Fibroblast of skin of back (primary cell): ENCODE measurements at regions not wholly inside any gene's neighbourhood (a gene's known extent, or its start where the extent isn't known, plus 50 kb on each side); places are given as distances from the start of the nearest gene placed in this dataset.
A peak's percentile ranks its signal among the peaks of the same experiment; 100 is the strongest.
"Not testable (repeated sequence)": the region's sequence is repeated elsewhere in the genome, so short reads cannot be mapped to it uniquely, and the experiment has no call there.

ENCODE experiments used
- DNase-seq: peaks from one replicate; pipeline ENCODE4 v3.0.0-alpha.2; 2013

DNA sequence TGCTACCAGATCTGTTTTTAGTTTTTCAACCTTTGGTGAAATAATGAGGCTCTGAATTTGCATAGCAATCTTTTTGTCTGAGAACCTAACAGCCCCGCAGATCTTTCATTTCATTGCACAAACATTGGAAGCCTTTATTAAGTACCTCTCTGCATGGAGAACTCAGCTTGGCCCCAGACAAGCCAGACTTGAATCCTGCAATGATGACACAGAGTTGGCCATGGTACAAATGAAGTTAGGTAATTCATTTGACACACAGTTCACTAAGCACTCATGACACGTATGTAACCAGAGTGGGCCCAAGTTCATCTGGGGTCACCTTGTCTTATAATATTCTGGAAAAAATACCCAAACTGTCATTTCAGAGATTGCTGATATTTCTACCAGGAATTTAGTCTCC is 439.1 kb upstream of the ID2 start:
- DNase-seq = no peak

GRCh38 chr2:8243748-8244400 is 438.0 kb upstream of the ID2 start:
- no peak for DNase-seq

DNA sequence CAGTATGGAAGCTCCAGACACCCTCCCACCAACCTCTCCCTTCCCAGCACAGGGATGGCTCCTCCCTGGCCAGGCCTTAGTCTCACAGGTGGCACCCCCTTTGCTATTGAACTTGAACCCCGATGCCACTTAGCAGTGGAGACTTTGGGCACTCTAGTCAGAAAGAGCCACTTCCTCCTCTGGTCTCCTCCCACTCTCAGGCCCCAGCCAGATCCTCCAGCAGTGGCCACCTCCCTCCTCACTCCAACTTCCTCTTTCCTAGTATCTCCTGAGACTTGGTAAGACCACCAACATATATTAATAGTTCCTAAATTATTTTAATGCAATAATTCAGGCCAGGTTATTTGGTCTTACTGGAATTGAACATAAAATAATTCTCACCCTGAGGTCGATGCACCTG is 437.2 kb upstream of the ID2 start:
- DNase-seq = no peak

DNA sequence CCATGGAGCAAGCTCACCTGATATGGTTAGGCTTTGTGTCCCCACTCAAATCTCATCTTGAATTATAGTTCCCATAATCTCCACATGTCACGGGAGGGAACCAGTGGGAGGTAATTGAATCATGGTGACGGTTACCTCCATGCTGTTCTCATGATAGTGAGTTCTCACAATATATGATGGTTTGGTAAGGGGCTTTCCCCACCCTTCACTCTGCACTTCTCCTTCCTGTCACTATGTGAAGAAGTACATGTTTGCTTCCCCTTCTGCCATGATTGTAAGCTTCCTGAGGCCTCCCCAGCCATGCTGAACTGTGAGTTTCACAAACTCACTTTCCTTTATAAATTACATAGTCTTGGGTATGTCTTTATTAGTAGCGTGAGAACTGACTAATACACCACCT is 435.7 kb upstream of the ID2 start:
- no peak for DNase-seq

DNA sequence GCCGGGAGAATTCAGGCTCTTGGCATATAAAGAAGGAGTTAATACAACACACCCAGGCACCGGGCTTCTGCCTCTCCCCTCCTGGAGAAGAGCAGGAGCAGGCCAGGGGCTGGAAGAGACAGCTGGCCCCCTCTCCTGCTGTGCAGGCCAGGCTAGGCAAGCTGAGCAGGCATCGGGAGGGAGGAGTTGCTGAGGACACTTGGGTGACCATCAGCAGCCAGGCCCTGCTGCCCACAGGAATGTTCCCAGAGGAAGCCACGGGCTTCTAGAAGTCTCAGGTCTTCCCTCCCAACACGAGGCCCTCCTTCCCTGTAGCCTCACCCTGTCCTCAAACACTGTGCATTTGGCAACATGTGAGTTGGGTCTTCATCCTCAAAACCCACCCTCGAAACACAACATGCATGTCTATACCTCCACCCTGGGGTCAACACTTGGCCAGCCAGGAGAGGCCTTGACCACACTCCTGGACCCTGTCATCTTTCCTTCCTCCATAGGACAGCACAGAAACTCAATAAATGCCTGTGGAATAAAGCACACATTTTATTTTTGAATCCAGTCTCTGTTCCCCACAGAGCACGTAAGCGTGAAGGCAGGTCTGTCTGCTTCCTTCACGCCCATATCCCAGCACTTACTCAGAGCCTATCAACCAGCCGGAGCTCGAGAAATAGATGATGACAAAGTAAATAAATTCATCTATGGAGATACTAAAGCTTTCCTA is 433.8 kb upstream of the ID2 start:
- DNase-seq = peak; percentile 37

- peak; percentile 7 for DNase-seq
These were observed 433.3 kb upstream of the ID2 start for GRCh38 chr2:8248623-8248957.

GRCh38 chr2:8249141-8249540 is 432.7 kb upstream of the ID2 start:
- DNase-seq = no peak

DNA sequence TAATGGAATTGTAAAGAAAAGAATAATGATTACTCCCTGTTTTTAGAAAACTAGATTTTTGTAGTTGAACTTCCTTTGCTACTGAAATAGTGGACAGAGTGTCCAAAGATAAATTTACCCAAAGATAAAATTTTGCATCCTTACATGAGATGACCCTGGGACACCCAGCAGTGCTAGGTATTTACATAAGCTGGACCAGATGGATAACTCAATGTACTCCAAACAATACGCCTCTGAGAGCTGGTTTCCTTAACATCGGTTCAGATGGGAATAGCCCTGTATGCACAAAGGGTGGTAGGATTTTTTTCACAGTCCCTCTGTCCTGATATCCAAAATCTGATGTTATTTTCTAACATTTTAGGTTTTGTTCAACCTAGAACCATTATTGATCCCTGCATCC is 432.1 kb upstream of the ID2 start:
- DNase-seq = no peak

DNA sequence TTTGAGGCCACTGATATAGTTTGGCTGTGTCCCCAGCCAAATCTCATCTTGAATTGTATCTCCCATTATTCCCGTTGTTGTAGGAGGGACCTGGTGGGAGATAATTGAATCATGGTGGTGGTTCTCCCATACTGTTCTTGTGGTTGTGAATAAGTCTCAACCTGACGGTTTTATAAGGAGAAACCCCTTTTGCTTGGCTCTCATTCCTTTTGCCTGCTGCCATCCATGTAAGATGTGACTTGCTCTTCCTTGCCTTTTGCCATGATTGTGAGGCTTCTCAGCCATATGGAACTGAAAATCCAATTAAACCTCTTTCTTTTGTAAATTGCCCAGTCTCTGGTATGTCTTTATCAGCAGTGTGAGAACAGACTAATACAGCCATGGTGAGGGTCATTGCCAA is 431.6 kb upstream of the ID2 start:
- not testable (repeated sequence) for DNase-seq

- no peak for DNase-seq
These were observed 430.6 kb upstream of the ID2 start for GRCh38 chr2:8251291-8251690.

- DNase-seq = no peak
These were observed 430.0 kb upstream of the ID2 start for GRCh38 chr2:8251856-8252255.

- DNase-seq = no peak
These were observed 428.7 kb upstream of the ID2 start for GRCh38 chr2:8252997-8253694.

GRCh38 chr2:8253781-8254180 is 428.1 kb upstream of the ID2 start:
- DNase-seq = no peak

GRCh38 chr2:8254214-8254613 is 427.6 kb upstream of the ID2 start:
- not testable (repeated sequence) for DNase-seq

DNA sequence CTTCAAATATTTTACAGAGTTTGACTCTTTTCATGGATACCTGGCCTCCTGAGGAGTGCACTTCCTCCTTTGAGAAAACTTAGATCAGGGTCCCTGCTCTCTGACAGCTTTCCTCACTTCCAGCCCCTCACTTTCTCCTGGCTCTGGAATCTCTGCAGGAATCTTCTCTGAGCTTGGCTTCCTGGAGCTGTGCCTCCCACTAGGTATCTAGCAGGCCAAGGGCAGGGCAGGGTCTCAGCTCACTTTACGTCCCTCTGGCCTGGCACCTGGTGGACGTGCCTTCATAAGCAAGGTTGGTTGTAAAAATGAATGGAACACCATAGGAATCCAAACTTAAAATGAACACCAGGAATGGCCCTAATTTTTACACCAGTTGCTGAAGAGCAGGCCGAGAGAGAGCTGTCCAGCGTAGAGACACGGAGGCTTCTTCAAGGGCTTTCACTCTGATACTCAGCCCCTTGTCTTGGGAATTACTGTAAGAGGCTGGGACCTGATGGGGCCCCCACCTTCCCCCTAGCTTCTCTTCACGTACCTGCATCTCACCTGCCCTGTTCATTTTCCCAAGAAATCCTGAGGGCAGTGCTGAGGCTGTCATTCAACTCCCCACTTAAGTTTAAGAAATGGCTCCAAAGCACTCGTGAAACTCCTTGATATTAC is 426.9 kb upstream of the ID2 start:
- DNase-seq = no peak

GRCh38 chr2:8255448-8255800 is 426.4 kb upstream of the ID2 start:
- peak; percentile 42 for DNase-seq

GRCh38 chr2:8256905-8257304 is 425.0 kb upstream of the ID2 start:
- DNase-seq = no peak

GRCh38 chr2:8257502-8257901 is 424.4 kb upstream of the ID2 start:
- DNase-seq = no peak

- peak; percentile 27 for DNase-seq
These were observed 423.4 kb upstream of the ID2 start for GRCh38 chr2:8258406-8258805.

DNA sequence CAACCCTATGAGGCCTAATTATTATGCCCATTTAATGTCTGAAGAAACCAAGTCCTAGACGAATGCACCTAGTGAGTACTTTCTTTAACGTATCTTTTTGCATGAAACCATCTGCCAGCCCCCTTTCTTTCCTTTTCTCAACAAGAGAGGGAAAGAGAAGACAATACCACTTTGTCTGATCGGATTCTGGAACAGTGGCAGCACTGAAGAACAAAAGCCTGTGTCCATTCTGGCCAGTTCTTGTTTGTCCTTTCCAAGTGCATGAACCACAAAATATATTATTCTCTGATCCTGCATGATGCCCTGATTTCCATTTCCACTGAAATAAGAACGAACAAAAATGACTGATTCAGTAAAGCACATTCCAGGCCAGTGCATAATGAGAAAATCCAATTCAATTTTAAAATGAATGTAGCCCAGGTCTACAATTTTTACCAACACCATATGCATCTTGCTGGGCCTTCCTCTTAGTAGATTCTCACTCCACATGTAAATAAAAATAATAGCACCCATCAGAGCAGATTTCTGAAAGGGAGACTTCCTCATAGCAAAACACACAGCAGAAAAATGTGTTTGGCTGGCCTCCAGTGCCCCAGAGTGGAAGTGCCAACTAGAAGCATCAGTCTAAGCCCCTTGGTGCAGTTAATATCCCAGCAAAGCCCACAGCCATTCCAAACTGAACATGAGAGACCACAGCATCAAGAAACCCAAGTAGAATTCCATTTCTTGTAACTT is 422.6 kb upstream of the ID2 start:
- DNase-seq = no peak

GRCh38 chr2:8259841-8260178 is 422.0 kb upstream of the ID2 start:
- no peak for DNase-seq

DNA sequence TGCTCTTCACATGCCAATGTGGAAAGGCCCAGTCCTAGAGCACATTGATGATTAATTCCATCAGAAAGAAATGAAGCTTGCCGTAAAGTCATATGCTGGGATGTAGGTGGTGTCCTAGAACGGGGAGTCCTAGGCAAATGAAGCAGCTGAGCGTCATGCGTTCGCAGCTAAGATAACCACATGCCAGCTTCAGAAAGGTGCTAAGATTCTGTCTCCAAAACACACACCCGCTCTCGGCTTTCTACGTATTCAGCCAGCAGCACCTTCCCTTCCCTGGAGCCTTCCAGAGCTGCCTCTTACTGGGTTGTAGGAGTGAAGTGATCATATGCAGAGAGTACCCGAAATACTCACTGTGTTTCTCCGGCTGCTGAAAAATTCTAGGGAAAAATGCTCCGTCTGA is 421.6 kb upstream of the ID2 start:
- no peak for DNase-seq

- DNase-seq = no peak
These were observed 418.0 kb upstream of the ID2 start for GRCh38 chr2:8263901-8264300.
